WTC11 (cell line): ENCODE measurements at regions not wholly inside any gene's neighbourhood (a gene's known extent, or its start where the extent isn't known, plus 50 kb on each side); places are given as distances from the start of the nearest gene placed in this dataset.

ENCODE experiments used
- ATAC-seq: fragments of 200-7000 bp; cut with Tn5 transposase; 2 replicates; pipeline ENCODE4 v1.10.0; 2021; ENCODE audit warnings: mild to moderate bottlenecking, moderate library complexity
- CTCF ChIA-PET: fragments of 300-600 bp; sonication (Branson Sonifier 250); formaldehyde crosslinking; loops from one replicate; lab custom pipeline; 2021; ENCODE audit warnings: antibody characterized with exemption; lab: Charles Lee
- POLR2A ChIA-PET: fragments of 350-600 bp; sonication (Branson Sonifier 250); formaldehyde crosslinking; loops from one replicate; lab custom pipeline; 2021; ENCODE audit warnings: antibody characterized with exemption; lab: Charles Lee
- DNase-seq: peaks from one replicate; pipeline ENCODE4 v3.0.0; 2021; ENCODE audit warnings: low spot score
- H3K27ac Mint-ChIP-seq: 2 replicates; pipeline ENCODE4 v1.8.0; 2021; ENCODE audit warnings: mixed read lengths
- H3K27me3 Mint-ChIP-seq: 2 replicates; pipeline ENCODE4 v1.8.0; 2021; ENCODE audit warnings: low read depth, mild to moderate bottlenecking, moderate library complexity, mixed read lengths
- H3K36me3 Mint-ChIP-seq: 2 replicates; pipeline ENCODE4 v1.8.0; 2021; ENCODE audit warnings: mixed read lengths
- H3K4me1 Mint-ChIP-seq: 2 replicates; pipeline ENCODE4 v1.8.0; 2022; ENCODE audit warnings: mixed read lengths
- H3K4me3 Mint-ChIP-seq: 2 replicates; pipeline ENCODE4 v1.8.0; 2021; ENCODE audit warnings: mild to moderate bottlenecking, moderate library complexity, mixed read lengths
- H3K9me3 Mint-ChIP-seq: 2 replicates; pipeline ENCODE4 v1.8.0; 2021; ENCODE audit warnings: mixed read lengths
- AFF4 ChIP-seq: sonication (generic); formaldehyde crosslinking; IDR thresholded peaks from 2 replicates; pipeline ENCODE4 v1.8.1; 2023; ENCODE audit warnings: mild to moderate bottlenecking, missing genetic modification reagents, borderline replicate concordance
- ATF1 ChIP-seq: sonication (generic); formaldehyde crosslinking; IDR thresholded peaks from 2 replicates; pipeline ENCODE4 v1.8.1; 2023; ENCODE audit warnings: mild to moderate bottlenecking, moderate library complexity, missing genetic modification reagents
- E2F1 ChIP-seq: sonication (generic); formaldehyde crosslinking; IDR thresholded peaks from 2 replicates; pipeline ENCODE4 v1.8.0; 2022; ENCODE audit warnings: mild to moderate bottlenecking, missing genetic modification reagents
- GABPB1 ChIP-seq: sonication (generic); formaldehyde crosslinking; IDR thresholded peaks from 2 replicates; pipeline ENCODE4 v1.8.1; 2023; ENCODE audit warnings: mild to moderate bottlenecking, missing genetic modification reagents
- KAT7 ChIP-seq: sonication (generic); formaldehyde crosslinking; IDR thresholded peaks from 2 replicates; pipeline ENCODE4 v1.8.1; 2023; ENCODE audit warnings: missing genetic modification reagents, mild to moderate bottlenecking, borderline replicate concordance
- MAX ChIP-seq: sonication (generic); formaldehyde crosslinking; IDR thresholded peaks from 2 replicates; pipeline ENCODE4 v1.8.0; 2022; ENCODE audit warnings: mild to moderate bottlenecking, missing genetic modification reagents
- NR2C2 ChIP-seq: sonication (generic); formaldehyde crosslinking; IDR thresholded peaks from 2 replicates; pipeline ENCODE4 v1.8.0; 2022; ENCODE audit warnings: mild to moderate bottlenecking, missing genetic modification reagents
- RELA ChIP-seq: sonication (generic); formaldehyde crosslinking; IDR thresholded peaks from 2 replicates; pipeline ENCODE4 v1.8.1; 2022; ENCODE audit warnings: missing genetic modification reagents, mild to moderate bottlenecking, borderline replicate concordance
- ZNF416 ChIP-seq: fragments of 250-450 bp; sonication (Bioruptor Pico); IDR thresholded peaks from 2 replicates; pipeline ENCODE4 v1.9.0; 2021; ENCODE audit warnings: mild to moderate bottlenecking, inconsistent platforms
- ZNF425 ChIP-seq: fragments of 250-450 bp; sonication (Bioruptor Pico); conservative IDR thresholded peaks from 2 replicates; pipeline ENCODE4 v1.9.0; 2021; ENCODE audit warnings: mild to moderate bottlenecking
- TF ChIP-seq, protein P1 (sequence below): sonication (generic); formaldehyde crosslinking; IDR thresholded peaks from 2 replicates; pipeline ENCODE4 v1.8.1; 2023; ENCODE audit warnings: mild to moderate bottlenecking, missing genetic modification reagents
- TF ChIP-seq, protein P2 (sequence below): fragments of 250-450 bp; sonication (Bioruptor Pico); IDR thresholded peaks from 2 replicates; pipeline ENCODE4 v2.1.2; 2022; ENCODE audit warnings: mild to moderate bottlenecking, moderate library complexity
- TF ChIP-seq, protein P3 (sequence below): fragments of 250-450 bp; sonication (Bioruptor Pico); IDR thresholded peaks from 2 replicates; pipeline ENCODE4 v1.9.0; 2021; ENCODE audit warnings: mild to moderate bottlenecking, borderline replicate concordance
- TF ChIP-seq, protein P4 (sequence below): sonication (generic); formaldehyde crosslinking; IDR thresholded peaks from 2 replicates; pipeline ENCODE4 v1.8.1; 2022; ENCODE audit warnings: missing genetic modification reagents, borderline replicate concordance

- TF ChIP-seq, protein P1, sequence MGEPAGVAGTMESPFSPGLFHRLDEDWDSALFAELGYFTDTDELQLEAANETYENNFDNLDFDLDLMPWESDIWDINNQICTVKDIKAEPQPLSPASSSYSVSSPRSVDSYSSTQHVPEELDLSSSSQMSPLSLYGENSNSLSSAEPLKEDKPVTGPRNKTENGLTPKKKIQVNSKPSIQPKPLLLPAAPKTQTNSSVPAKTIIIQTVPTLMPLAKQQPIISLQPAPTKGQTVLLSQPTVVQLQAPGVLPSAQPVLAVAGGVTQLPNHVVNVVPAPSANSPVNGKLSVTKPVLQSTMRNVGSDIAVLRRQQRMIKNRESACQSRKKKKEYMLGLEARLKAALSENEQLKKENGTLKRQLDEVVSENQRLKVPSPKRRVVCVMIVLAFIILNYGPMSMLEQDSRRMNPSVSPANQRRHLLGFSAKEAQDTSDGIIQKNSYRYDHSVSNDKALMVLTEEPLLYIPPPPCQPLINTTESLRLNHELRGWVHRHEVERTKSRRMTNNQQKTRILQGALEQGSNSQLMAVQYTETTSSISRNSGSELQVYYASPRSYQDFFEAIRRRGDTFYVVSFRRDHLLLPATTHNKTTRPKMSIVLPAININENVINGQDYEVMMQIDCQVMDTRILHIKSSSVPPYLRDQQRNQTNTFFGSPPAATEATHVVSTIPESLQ (CRISPR knock-in tag): no peak
- TF ChIP-seq ZNF425 (CRISPR knock-in tag): no peak
- no peak for TF ChIP-seq RELA (CRISPR knock-in tag)
- no peak for TF ChIP-seq NR2C2 (CRISPR knock-in tag)
- TF ChIP-seq, protein P2, sequence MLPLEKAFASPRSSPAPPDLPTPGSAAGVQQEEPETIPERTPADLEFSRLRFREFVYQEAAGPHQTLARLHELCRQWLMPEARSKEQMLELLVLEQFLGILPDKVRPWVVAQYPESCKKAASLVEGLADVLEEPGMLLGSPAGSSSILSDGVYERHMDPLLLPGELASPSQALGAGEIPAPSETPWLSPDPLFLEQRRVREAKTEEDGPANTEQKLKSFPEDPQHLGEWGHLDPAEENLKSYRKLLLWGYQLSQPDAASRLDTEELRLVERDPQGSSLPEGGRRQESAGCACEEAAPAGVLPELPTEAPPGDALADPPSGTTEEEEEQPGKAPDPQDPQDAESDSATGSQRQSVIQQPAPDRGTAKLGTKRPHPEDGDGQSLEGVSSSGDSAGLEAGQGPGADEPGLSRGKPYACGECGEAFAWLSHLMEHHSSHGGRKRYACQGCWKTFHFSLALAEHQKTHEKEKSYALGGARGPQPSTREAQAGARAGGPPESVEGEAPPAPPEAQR (CRISPR knock-in tag): no peak
- TF ChIP-seq ATF1 (CRISPR knock-in tag): no peak
- TF ChIP-seq AFF4 (CRISPR knock-in tag): no peak
- no peak for TF ChIP-seq ZNF416 (CRISPR knock-in tag)
- TF ChIP-seq, all 79 proteins: peak for 0
Observed at GRCh38 chr9:92185681-92186080, 70.5 kb upstream of the SPTLC1 start (continued).

GRCh38 chr9:92185096-92185495 lies 69.9 kb upstream of the SPTLC1 start:
- Mint-ChIP-seq H3K27me3 (no peaks in the 10 kb centered on the region), H3K9me3 (peaks cover 35% of the 10 kb centered on the region)
- TF ChIP-seq GABPB1 (CRISPR knock-in tag): no peak
- no peak for TF ChIP-seq MAX (CRISPR knock-in tag)
- no peak for TF ChIP-seq KAT7 (CRISPR knock-in tag)
- TF ChIP-seq, protein P3, sequence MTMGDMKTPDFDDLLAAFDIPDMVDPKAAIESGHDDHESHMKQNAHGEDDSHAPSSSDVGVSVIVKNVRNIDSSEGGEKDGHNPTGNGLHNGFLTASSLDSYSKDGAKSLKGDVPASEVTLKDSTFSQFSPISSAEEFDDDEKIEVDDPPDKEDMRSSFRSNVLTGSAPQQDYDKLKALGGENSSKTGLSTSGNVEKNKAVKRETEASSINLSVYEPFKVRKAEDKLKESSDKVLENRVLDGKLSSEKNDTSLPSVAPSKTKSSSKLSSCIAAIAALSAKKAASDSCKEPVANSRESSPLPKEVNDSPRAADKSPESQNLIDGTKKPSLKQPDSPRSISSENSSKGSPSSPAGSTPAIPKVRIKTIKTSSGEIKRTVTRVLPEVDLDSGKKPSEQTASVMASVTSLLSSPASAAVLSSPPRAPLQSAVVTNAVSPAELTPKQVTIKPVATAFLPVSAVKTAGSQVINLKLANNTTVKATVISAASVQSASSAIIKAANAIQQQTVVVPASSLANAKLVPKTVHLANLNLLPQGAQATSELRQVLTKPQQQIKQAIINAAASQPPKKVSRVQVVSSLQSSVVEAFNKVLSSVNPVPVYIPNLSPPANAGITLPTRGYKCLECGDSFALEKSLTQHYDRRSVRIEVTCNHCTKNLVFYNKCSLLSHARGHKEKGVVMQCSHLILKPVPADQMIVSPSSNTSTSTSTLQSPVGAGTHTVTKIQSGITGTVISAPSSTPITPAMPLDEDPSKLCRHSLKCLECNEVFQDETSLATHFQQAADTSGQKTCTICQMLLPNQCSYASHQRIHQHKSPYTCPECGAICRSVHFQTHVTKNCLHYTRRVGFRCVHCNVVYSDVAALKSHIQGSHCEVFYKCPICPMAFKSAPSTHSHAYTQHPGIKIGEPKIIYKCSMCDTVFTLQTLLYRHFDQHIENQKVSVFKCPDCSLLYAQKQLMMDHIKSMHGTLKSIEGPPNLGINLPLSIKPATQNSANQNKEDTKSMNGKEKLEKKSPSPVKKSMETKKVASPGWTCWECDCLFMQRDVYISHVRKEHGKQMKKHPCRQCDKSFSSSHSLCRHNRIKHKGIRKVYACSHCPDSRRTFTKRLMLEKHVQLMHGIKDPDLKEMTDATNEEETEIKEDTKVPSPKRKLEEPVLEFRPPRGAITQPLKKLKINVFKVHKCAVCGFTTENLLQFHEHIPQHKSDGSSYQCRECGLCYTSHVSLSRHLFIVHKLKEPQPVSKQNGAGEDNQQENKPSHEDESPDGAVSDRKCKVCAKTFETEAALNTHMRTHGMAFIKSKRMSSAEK (CRISPR knock-in tag): no peak
- TF ChIP-seq E2F1 (CRISPR knock-in tag): no peak
- TF ChIP-seq, protein P4, sequence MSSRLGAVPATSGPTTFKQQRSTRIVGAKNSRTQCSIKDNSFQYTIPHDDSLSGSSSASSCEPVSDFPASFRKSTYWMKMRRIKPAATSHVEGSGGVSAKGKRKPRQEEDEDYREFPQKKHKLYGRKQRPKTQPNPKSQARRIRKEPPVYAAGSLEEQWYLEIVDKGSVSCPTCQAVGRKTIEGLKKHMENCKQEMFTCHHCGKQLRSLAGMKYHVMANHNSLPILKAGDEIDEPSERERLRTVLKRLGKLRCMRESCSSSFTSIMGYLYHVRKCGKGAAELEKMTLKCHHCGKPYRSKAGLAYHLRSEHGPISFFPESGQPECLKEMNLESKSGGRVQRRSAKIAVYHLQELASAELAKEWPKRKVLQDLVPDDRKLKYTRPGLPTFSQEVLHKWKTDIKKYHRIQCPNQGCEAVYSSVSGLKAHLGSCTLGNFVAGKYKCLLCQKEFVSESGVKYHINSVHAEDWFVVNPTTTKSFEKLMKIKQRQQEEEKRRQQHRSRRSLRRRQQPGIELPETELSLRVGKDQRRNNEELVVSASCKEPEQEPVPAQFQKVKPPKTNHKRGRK: no peak
- TF ChIP-seq, all 79 proteins: peak for 0
- H3K4me3 Mint-ChIP-seq: no peak overlapping the region
- ATAC-seq (no peak), DNase-seq (no peak)
- CTCF ChIA-PET: interaction anchor here (1.3 kb wide), 1 partner anchor 43 kb away, joined by 6 read pairs; no protein-coding TSS in a partner anchor
- peaks cover 13% of the 10 kb centered on the region for H3K36me3 Mint-ChIP-seq
- 0 out of 2 replicates have a peak, but pooled peaks cover under 1% of the 10 kb centered on the region for H3K4me1 Mint-ChIP-seq
- no peak overlapping the region for H3K27ac Mint-ChIP-seq
- POLR2A ChIA-PET: no interaction called here
